NCI-H1092 (cell line): ENCODE measurements at regions not wholly inside any gene's neighbourhood (a gene's known extent, or its start where the extent isn't known, plus 50 kb on each side); places are given as distances from the start of the nearest gene placed in this dataset.
"Not testable (repeated sequence)": the region's sequence is repeated elsewhere in the genome, so short reads cannot be mapped to it uniquely, and the experiment has no call there.

Experiments used
- DNase-seq: peaks from one replicate; lab custom pipeline; 2025; lab: John Stamatoyannopoulos, UW

DNA sequence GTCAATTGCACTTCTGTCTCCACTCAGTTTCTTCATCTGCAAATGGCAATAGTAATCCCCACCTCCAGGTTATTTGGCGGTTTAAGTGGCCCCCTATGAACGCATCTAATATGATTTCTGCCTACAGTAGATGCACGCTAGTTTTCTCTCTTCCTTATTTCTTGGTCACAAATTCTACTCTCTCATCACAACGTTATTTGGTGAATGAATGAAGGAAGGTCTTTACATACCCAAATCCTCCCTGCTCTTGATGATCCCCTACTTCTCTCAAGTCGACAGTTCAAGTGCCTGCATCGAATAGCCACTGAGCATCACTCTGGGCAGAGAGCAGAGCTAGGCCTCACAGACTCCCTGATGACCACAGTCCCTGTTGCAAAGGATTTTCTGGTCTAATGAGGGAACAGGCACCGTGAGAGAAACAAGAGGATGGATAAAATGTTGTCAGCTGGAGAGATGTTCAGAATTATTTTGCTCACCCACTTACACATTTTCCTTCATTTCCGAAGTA lies 181.2 kb upstream of the SMAD3 start:
- DNase-seq: no peak

DNA sequence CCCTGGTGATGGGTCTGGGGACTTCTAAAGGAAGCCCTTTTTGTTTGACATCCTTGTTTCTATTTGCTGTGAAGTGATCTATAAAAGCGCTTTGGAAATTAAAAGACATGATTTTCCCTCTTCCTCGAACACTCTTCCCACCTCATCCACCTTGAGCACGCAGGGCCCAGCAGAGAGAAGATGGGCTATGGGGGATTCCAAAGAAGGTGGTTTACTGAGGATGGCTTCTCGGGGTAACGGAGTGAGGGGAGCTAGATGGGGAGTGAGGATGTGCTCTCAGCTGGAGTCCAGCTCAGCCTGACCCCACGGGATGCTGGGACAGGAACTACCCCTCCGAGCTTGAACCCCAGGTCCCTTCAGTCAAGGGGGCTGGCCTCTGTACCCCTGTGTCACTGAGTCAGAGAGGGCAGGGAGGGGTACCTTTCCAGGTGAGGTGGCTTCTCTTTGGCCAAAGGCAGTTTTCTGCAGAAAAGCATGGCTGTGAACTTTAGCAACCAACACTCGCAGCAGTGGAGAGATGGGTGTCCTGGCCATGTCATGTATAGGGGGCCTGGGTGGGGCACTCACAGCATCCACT lies 180.7 kb upstream of the SMAD3 start:
- no peak for DNase-seq

DNA sequence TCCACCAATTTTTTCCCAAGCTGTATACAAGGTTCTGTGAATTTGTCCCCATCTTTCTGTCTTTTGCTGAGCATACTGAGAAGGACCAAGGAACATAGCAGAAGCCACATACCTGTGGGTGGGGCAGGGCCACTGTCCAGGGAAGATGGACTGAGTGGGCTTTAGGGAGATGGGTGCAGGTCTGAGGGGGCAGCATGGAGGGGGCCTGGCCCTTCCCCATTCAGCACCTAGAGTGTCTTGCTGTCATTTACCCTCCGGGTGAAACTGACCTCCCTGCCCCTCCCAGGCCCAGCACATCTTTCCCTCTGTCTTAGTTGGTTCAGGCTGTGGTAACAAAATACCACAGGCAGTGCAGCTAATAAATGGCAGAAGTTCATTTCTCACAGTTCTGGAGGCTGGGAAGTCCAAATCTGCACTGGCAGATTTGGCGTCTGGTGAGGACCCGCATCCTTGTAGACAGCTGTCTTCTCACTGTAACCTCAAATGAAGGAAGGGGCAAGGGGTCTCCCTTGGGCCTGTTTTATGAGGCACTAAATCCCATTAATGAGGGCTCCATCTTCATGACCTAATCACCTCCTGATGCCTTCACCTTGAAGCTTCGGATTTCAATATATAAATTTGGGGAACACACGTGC lies 180.0 kb upstream of the SMAD3 start:
- DNase-seq: no peak

DNA sequence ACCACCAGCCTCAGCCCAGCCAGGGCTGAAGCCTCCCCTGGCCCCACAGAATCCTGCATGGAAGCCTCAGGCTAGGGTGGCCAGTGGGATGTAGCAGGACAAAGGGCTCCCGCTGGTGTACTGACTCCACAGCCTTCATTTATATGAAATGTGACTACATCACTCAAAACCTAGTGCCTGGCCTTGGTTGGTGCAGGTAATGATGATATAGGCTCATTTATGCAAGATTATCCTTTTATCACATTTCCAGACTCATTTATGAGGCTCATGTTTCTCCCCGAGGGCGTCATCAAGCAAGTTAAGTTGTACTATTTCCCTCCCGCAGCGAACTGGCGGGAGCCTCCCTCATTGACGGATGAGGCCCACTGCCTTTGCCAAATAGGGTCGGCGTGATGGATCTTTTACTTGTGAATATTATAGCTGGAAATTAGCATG lies 179.1 kb upstream of the SMAD3 start:
- DNase-seq: no peak

DNA sequence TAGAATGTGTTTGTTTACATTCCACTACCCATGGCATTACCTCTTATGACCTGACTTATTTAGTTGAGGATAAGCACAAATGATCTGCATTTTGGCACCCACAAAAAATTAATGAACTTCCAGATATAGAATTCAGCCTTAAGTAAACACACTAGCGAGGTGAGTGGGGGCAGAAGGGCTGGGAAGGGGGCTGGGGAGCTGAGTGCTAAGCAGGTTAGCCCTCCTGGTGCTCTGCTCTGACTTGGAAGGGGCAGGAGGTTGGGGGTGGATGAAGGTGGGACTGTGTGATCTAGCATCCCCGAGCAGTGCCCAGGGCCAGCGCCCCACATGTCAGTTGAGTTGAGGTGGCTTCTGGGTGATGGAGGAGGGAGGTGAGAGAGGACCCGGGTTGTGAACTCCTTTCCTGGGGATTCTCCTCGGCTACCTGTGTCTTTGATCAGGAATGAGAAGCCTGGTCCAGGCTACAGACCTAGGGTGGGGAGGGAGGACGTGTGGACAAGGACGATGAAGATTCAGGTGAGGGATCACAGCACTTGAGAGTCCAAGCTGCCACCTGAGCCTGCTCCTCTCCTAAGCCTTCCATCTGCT lies 178.6 kb upstream of the SMAD3 start:
- DNase-seq: no peak

DNA sequence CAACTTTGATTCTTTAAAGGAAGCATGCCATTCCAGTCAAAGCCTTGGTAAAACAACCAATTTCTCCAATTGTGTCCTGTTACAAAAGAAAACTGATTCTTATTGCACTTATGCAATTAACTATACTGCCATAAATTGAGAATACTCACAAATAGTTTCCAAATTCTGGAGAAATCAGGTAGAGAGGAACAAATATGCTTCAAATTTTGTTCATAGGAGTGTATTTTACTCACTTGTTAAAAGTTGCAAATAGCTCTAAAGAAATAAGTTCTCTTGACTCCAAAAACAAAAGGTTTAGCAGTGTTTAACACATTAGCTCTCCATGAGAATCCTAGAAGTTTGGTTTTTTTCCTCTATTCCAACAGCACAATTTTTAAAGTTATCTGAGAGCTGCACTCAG lies 176.1 kb upstream of the SMAD3 start:
- not testable (repeated sequence) for DNase-seq

DNA sequence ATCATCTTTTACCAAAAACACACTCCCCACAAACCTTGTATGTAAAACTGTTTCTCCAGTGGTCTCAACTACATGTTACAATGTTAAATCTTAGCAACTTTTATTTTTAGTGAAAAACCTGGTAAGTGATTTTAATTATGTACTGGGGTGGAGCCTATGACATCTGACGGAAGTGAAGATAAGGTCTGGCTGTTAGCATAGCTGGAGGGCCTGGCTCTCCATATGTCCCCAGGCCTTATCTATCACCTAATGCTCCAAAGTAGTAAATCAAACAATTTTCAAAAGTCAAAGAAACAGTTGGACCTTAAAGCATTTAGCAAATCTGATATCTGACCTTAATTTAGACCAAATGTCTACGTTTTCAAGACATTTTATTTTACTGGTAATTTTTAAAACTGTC lies 173.6 kb upstream of the SMAD3 start:
- no peak for DNase-seq

DNA sequence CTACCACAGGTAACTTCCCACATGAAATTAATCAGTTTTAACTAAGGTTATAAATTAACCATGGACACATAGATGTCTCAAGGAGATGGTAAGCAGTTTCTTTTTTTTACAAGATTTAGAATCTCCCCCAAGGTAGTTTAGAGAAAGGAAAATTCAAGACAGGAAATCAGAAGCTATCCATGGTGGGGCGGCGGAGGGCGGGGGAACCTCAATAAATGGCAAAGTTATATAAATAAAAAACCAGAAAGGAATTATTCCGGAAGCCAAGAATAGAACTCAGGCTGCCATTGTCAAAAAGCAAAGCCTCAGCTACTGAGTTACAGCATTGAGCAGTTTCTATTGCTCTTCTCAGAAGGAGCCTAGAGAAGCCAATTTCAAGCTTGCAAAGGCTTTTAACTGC lies 172.1 kb upstream of the SMAD3 start:
- DNase-seq: no peak

DNA sequence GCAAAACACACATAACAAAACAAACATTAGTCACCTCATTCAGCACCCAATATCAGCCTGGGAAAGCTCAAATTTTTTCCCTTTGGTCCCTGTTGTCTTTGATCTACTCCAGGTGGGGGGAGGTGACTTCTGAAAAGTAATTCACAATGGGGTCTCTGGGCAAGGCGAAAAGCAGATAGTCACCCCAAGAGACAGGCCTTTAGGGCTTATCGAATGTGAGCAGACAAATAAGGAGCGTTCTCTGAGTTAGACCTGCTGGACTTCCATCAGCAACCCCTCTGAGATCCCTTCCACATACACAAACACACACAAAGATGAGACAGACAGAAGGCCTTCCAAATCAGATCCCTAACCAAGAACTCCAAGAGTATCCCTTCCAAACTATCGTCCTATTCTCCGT lies 171.0 kb upstream of the SMAD3 start:
- DNase-seq: no peak

DNA sequence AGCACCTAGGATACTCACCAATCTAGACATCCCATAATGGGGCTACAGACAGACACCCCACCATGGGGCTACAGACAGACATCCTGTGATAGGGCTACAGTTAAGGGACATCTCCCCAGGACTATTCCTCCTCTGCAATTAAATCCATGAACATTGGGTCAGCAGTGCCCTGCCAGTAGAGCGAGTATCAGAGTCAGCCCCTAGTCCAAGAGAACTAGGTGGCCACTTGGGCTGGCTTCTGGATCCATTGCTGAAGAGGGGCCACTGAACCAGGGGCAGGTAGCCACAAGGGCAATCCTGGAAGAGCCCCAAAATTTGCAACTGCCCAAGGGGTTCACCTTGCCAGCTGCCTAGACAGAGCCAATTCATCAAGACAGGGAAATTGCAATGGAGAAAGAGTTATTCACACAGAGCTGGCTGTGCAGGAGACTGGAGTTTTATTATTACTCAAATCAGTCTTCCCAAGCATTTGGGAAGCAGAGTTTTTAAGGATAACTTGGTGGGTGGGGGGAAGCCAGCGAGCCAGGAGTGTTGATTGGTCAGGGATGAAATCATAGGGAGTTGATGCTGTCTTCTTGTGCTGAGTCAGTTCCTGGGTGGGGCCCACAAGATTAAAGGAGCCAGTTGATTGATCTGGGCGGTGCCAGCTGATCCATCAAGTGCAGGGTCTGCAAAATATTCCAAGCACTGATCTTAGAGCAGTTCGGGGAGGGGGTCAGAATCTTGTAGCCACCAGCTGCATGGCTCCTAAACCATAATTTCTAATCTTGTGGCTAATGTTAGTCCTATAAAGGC lies 170.2 kb upstream of the SMAD3 start:
- DNase-seq: no peak

DNA sequence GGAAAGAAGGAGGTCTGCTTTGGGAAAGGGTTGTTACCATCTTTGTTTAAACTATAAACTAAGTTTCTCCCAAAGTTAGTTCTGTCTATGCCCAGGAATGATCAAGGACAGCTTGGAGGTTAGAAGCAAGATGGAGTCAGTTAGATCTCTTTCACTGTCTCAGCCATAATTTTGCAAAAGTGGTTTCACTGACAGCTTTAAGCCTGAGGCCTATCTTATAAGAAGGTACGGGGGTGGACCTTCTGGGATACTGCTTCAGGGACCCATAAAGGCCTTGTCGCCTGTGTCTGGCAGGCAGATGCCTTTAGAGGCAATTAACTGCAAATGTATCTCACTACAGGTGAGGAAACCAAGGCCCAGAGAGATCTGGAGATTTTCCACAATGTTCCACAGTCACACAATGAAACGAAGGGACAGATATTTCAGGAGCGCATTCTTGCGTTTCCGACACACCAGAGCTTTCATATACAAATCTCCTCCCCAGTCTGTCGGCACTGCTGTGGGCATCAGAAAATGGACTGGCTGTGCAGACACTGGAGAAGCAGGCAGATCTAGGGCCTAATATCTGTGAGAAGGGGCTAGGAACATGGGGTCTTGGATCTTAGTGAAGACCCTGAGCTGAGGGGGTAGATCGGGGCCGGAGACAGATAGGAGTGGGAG lies 169.5 kb upstream of the SMAD3 start:
- no peak for DNase-seq

DNA sequence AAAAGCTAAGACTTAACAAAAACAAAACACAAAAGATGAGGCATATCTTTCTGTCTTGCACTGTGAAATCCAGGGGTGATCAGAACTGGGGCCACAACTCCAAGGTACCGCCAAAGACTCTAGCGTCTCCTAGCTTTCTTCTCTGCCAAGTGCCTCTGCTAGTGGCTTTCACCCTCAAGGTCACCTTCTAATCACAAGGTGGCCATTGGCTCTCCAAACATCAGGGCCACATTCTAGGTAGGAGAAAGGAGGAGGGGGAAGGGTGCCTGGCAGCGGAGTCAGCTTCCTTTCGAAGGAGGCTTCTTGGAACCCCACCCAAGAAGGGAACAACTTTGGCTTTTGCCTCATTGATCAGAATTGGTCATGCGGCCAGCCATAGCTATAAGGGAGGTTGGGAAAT lies 168.8 kb upstream of the SMAD3 start:
- DNase-seq: no peak

DNA sequence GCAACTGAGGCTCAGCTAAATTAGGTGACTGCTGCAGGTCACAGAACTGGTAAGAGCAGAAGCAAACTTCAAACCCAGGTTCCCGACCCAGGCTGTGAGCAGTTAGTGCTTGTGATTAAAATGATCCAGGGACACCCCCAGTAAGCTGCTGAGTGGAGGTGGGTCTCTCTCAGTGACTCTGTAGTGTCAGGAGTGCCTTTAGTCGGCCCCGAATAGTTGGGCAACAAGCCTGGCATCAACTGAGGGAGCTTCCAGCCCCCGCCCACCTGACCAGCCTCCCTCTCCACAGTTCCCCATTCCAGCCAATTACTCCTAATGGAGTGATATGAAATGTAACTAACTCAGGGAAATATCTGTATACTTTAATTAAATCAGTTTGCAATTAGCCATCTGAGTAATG lies 168.0 kb upstream of the SMAD3 start:
- no peak for DNase-seq

DNA sequence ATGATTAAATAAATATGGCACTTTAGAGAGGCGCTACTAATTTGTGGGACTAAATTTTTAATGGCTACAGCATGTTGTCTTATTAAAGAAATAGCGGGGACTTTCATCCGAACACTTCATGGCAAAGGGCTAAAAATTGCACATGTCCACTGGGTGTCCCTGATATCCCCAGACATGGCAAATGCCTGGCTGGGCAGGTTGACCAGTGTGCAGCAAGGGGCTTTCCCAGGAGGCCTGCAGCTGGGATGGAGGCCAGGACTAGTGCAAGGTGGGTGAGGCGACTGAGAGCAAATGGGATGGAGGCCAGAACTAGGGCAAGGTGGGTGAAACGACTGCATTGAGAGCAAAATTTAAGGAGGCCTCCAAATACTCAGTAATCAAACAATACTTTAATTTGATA lies 167.4 kb upstream of the SMAD3 start:
- peak; percentile 25 for DNase-seq

DNA sequence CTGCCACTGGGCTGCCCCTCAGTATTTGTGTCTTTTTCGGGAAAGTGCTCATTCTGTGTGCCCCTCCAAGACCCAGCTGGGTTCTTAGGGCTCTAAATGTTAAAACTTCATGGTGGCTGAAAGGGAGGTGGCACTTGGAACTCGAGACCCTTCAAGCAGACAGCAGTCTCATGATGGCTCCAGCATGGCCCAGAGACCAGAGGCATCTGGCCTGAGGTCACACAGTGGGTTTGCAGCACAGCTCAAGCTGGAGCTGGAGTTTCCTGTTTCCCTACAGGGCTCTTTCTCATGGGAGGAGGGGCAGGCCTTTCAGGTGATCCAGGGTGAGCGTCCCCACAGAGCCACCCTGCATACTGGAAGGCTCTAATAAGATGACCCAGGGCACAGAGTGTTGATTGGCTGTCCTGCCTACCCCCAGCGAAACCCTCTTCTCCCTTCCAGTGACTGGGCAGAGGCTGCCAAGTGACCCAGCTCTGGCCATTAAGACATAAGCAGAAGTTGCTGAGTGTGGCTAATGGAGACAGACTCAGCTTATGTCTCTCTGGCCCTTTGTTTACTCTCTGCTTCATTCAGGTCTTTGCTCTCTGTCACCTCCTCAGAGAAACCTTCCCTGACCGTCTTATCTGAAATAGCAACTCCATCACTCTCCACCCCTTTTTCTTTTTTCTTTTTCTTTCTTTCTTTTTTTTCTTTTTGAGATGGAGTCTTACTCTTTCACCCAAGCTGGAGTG lies 166.6 kb upstream of the SMAD3 start:
- no peak for DNase-seq

DNA sequence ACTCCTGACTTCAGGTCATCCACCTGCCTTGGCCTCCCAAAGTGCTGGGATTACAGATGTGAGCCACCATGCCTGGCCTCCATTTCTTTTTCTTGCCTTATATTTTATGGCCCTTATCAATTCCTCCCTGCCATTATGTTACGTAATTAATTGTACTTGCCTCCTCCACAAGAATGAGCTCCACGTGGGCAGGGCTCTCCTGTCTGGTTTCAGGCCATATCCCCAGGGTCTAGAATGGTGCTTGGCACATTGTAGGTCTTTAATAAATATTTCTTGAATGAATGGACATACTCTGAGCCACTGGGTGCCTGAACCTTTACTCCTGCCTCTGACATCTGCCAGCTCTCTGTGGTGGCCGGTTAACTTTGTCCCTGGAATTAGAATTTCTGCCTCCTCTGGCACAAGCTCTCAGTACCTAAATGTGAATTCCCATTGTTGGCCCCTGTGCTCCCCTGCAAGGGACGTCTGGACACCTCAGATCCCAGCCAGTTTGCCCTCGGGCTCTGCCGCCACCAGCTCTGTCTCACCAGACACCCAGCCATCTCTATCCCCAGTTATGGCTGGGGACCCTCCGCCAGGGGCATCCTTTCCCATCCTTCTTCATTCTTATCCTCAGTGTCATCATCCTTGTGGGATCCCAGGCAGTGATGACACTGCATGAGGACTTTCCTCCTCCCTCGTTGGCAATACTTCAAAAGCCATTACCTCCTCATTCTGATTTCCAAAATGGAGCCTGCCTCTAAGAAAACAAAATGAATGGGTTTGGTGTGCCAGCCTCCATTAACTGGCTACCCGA lies 165.6 kb upstream of the SMAD3 start:
- DNase-seq: no peak

DNA sequence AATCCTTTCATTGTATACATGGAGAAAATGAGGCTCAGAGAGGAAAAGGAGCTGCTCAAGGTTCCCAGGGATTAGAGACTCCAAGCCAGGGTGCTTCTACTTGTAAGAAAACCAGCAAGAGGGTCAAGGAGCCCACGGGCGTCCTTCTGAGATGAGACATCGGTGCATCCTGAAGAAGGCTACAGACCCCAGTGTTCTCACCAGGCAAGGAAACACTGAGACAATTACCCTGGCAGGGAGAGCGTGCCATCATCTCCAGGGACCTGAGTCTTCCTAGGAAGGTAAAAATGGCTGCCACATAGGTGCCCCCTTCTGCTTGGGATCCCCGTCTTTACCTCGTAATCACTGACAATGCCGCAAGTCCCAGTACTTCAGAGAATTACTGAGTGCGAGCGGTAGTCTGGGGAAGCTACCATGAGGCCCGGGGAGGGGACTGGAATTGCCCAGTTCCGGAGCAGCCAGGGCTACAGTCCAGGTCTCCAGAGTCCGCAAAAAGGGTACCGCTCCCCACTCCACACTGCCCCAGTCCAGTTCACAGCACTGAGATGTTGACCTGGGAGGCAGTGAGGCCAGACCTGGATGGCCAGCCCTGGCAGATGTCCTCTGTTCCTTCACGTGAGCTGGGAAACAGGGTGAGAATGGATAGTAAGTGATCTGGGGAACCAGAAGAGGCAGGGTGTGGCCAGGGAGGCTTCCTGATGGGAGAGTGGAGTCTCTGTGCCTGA lies 164.7 kb upstream of the SMAD3 start:
- no peak for DNase-seq

DNA sequence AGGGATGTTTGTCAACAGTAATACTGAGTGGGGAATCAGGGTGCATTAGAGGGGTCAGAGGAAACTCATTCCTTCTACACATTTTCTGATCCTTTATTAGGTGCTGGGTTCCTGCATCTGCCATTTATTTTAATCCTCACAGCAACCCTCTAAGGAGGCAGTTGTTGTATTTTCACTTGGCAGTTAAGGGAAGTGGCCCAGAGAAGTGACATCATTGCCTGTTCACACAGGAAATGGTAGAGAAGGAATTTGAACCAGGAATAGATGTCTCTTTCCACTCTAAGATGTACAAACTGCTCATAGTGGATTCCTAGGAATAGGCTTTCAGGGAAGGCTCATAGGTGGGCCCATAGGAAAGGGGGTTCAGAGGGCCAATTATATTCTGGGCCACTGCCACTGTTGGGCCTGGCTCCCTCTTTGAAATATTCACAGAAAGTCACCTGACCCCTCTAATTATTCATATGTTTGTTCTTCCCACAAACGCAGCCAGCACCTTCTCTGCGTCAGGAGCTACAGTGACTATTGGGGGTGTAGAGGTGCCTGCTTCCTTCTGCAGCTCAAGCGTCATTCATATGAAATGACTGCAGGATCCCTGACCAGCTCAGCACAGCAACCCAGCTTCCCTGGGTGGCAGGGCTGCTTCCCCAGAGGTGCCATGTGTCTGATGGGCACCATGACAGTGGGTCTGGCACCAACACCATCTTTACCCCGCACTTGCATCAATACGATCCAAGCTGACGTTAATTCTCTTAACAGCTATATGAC lies 163.9 kb upstream of the SMAD3 start:
- DNase-seq: no peak

DNA sequence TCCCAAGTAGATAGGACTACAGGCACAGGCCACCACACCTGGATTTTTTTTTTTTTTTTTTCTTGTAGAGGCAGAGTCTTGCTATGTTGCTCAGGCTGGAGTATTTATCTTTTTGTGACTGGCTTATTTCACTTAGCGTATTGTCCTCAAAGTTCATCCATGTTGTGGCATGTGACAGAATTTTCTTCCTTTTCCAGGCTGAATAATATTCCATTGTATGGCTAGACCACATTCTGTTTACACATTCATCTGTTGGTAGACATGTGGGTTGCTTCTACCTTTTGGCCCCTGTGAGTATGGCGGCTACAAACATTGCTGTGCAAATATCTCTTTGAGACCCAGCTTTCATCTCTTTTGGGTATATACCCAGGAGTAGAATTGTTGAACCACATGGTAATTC lies 160.2 kb upstream of the SMAD3 start:
- no peak for DNase-seq
